GM12891 (cell line): ENCODE measurements at regions not wholly inside any gene's neighbourhood (a gene's known extent, or its start where the extent isn't known, plus 50 kb on each side); places are given as distances from the start of the nearest gene placed in this dataset.

Experiments used
- POLR2A ChIP-seq: IDR thresholded peaks from 2 replicates; pipeline ENCODE4 v1.6.1; 2011; ENCODE audit warnings: low read depth, low read length, control low read depth
- POLR2AphosphoS5 ChIP-seq: IDR thresholded peaks from 2 replicates; pipeline ENCODE4 v1.6.1; 2011; ENCODE audit warnings: low read depth, low read length, control low read depth

- TF ChIP-seq POLR2A (no peak), POLR2AphosphoS5 (no peak)
These were observed 337.4 kb upstream of the SFRP2 start for GRCh38 chr4:154126276-154126675.
